ENCODE measurements at regions not wholly inside any gene's neighbourhood (a gene's known extent, or its start where the extent isn't known, plus 50 kb on each side); places are given as distances from the start of the nearest gene placed in this dataset.

- DNase-seq (ENCODE audit: low spot score), result no peak
These were observed 921.2 kb upstream of the CNTNAP5 start for GRCh38 chr2:123103902-123104301.

- DNase-seq (ENCODE audit: low spot score), result no peak
These were observed 908.5 kb upstream of the CNTNAP5 start for GRCh38 chr2:123116595-123116994.

- no peak for DNase-seq (ENCODE audit: low spot score)
These were observed 897.9 kb upstream of the CNTNAP5 start for GRCh38 chr2:123127236-123127635.

- DNase-seq (ENCODE audit: low spot score), result no peak
These were observed 896.1 kb upstream of the CNTNAP5 start for GRCh38 chr2:123128951-123129350.

- DNase-seq (ENCODE audit: low spot score), result no peak
These were observed 888.7 kb upstream of the CNTNAP5 start for GRCh38 chr2:123136419-123136818.

GRCh38 chr2:123144082-123144481 is 881.0 kb upstream of the CNTNAP5 start:
- no peak for DNase-seq (ENCODE audit: low spot score)

GRCh38 chr2:123153041-123153440 is 872.0 kb upstream of the CNTNAP5 start:
- DNase-seq (ENCODE audit: low spot score), result no peak

GRCh38 chr2:123154195-123154594 is 870.9 kb upstream of the CNTNAP5 start:
- no peak for DNase-seq (ENCODE audit: low spot score)

GRCh38 chr2:123157016-123157415 is 868.1 kb upstream of the CNTNAP5 start:
- DNase-seq (ENCODE audit: low spot score), result no peak

GRCh38 chr2:123162400-123163016 is 862.6 kb upstream of the CNTNAP5 start:
- no peak for DNase-seq (ENCODE audit: low spot score)

GRCh38 chr2:123163398-123163797 is 861.7 kb upstream of the CNTNAP5 start:
- DNase-seq (ENCODE audit: low spot score), result no peak

- DNase-seq (ENCODE audit: low spot score), result no peak
These were observed 860.9 kb upstream of the CNTNAP5 start for GRCh38 chr2:123164216-123164615.

- DNase-seq (ENCODE audit: low spot score), result no peak
These were observed 859.5 kb upstream of the CNTNAP5 start for GRCh38 chr2:123165616-123166015.

- DNase-seq (ENCODE audit: low spot score), result no peak
These were observed 845.6 kb upstream of the CNTNAP5 start for GRCh38 chr2:123179526-123179925.

GRCh38 chr2:123195957-123196356 is 829.1 kb upstream of the CNTNAP5 start:
- DNase-seq (ENCODE audit: low spot score), result no peak

GRCh38 chr2:123200035-123200434 is 825.1 kb upstream of the CNTNAP5 start:
- DNase-seq (ENCODE audit: low spot score), result no peak

- DNase-seq (ENCODE audit: low spot score), result no peak
These were observed 817.8 kb upstream of the CNTNAP5 start for GRCh38 chr2:123207245-123207644.

GRCh38 chr2:123209202-123209601 is 815.9 kb upstream of the CNTNAP5 start:
- no peak for DNase-seq (ENCODE audit: low spot score)

GRCh38 chr2:123211181-123211580 is 813.9 kb upstream of the CNTNAP5 start:
- DNase-seq (ENCODE audit: low spot score), result no peak

- DNase-seq (ENCODE audit: low spot score), result no peak
These were observed 779.9 kb upstream of the CNTNAP5 start for GRCh38 chr2:123245156-123245555.

- DNase-seq (ENCODE audit: low spot score), result no peak
These were observed 766.1 kb upstream of the CNTNAP5 start for GRCh38 chr2:123258877-123259539.

- DNase-seq (ENCODE audit: low spot score), result no peak
These were observed 762.2 kb upstream of the CNTNAP5 start for GRCh38 chr2:123262856-123263255.

- DNase-seq (ENCODE audit: low spot score), result no peak
These were observed 741.7 kb upstream of the CNTNAP5 start for GRCh38 chr2:123283431-123283830.

GRCh38 chr2:123303731-123304130 is 721.4 kb upstream of the CNTNAP5 start:
- DNase-seq (ENCODE audit: low spot score), result no peak

Data from SW480 (cell line).